ENCODE measurements at regions not wholly inside any gene's neighbourhood (a gene's known extent, or its start where the extent isn't known, plus 50 kb on each side); places are given as distances from the start of the nearest gene placed in this dataset.

DNA sequence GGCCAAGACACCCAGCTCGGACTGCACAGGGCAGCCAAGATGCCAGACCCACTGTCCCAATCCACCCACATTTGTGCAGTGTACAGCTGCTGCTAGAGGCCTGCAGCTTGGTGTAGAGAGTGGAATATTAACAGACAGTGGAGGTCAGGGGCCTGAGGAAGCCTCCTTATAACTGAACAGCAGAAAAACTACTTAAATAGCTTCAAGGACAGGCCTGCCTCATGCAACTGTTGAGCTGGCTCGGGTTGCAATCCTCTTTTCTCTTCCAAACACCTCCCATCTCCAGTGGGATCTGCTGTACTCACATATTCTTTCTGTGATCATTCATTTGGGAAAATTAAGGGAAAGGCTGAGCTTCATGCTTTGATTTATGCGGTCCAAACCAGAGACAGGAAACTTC, 1043.2 kb upstream of the TMEM132C start:
- no peak overlapping the region for H3K4me3 Mint-ChIP-seq
- POLR2A ChIA-PET: no interaction called here
- no peaks in the 10 kb centered on the region for H3K4me1 Mint-ChIP-seq
- no peak for ATAC-seq
- H3K27me3 Mint-ChIP-seq (ENCODE audit: low read depth): peaks cover 5% of the 10 kb centered on the region; the same call in 1 of the 2 replicates
- no peak overlapping the region for H3K27ac Mint-ChIP-seq
- no peak for DNase-seq (ENCODE audit: low spot score)
- peaks cover 62% of the 10 kb centered on the region for H3K36me3 Mint-ChIP-seq
- H3K9me3 Mint-ChIP-seq: peaks cover 88% of the 10 kb centered on the region
- TF ChIP-seq, protein P1, sequence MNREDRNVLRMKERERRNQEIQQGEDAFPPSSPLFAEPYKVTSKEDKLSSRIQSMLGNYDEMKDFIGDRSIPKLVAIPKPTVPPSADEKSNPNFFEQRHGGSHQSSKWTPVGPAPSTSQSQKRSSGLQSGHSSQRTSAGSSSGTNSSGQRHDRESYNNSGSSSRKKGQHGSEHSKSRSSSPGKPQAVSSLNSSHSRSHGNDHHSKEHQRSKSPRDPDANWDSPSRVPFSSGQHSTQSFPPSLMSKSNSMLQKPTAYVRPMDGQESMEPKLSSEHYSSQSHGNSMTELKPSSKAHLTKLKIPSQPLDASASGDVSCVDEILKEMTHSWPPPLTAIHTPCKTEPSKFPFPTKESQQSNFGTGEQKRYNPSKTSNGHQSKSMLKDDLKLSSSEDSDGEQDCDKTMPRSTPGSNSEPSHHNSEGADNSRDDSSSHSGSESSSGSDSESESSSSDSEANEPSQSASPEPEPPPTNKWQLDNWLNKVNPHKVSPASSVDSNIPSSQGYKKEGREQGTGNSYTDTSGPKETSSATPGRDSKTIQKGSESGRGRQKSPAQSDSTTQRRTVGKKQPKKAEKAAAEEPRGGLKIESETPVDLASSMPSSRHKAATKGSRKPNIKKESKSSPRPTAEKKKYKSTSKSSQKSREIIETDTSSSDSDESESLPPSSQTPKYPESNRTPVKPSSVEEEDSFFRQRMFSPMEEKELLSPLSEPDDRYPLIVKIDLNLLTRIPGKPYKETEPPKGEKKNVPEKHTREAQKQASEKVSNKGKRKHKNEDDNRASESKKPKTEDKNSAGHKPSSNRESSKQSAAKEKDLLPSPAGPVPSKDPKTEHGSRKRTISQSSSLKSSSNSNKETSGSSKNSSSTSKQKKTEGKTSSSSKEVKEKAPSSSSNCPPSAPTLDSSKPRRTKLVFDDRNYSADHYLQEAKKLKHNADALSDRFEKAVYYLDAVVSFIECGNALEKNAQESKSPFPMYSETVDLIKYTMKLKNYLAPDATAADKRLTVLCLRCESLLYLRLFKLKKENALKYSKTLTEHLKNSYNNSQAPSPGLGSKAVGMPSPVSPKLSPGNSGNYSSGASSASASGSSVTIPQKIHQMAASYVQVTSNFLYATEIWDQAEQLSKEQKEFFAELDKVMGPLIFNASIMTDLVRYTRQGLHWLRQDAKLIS (CRISPR knock-in tag; IDR thresholded peaks at IDR 0.05; ENCODE audit: borderline replicate concordance): no peak
- TF ChIP-seq, protein P2, sequence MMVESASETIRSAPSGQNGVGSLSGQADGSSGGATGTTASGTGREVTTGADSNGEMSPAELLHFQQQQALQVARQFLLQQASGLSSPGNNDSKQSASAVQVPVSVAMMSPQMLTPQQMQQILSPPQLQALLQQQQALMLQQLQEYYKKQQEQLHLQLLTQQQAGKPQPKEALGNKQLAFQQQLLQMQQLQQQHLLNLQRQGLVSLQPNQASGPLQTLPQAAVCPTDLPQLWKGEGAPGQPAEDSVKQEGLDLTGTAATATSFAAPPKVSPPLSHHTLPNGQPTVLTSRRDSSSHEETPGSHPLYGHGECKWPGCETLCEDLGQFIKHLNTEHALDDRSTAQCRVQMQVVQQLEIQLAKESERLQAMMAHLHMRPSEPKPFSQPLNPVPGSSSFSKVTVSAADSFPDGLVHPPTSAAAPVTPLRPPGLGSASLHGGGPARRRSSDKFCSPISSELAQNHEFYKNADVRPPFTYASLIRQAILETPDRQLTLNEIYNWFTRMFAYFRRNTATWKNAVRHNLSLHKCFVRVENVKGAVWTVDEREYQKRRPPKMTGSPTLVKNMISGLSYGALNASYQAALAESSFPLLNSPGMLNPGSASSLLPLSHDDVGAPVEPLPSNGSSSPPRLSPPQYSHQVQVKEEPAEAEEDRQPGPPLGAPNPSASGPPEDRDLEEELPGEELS (CRISPR knock-in tag; IDR thresholded peaks at IDR 0.05): no peak
- TF ChIP-seq, protein P3, sequence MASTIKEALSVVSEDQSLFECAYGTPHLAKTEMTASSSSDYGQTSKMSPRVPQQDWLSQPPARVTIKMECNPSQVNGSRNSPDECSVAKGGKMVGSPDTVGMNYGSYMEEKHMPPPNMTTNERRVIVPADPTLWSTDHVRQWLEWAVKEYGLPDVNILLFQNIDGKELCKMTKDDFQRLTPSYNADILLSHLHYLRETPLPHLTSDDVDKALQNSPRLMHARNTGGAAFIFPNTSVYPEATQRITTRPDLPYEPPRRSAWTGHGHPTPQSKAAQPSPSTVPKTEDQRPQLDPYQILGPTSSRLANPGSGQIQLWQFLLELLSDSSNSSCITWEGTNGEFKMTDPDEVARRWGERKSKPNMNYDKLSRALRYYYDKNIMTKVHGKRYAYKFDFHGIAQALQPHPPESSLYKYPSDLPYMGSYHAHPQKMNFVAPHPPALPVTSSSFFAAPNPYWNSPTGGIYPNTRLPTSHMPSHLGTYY (CRISPR knock-in tag; IDR thresholded peaks at IDR 0.05): no peak
- TF ChIP-seq GRHL2 (CRISPR knock-in tag; IDR thresholded peaks at IDR 0.05; ENCODE audit: insufficient replicate concordance, severe bottlenecking): no peak
- TF ChIP-seq NR2C2 (CRISPR knock-in tag; IDR thresholded peaks at IDR 0.05): no peak
- no peak for TF ChIP-seq EMX1 (CRISPR knock-in tag; IDR thresholded peaks at IDR 0.05)
- TF ChIP-seq ZNF671 (CRISPR knock-in tag; IDR thresholded peaks at IDR 0.05): no peak
- TF ChIP-seq IRF2 (CRISPR knock-in tag; IDR thresholded peaks at IDR 0.05; ENCODE audit: borderline replicate concordance, low read depth): no peak
- TF ChIP-seq, protein P4, sequence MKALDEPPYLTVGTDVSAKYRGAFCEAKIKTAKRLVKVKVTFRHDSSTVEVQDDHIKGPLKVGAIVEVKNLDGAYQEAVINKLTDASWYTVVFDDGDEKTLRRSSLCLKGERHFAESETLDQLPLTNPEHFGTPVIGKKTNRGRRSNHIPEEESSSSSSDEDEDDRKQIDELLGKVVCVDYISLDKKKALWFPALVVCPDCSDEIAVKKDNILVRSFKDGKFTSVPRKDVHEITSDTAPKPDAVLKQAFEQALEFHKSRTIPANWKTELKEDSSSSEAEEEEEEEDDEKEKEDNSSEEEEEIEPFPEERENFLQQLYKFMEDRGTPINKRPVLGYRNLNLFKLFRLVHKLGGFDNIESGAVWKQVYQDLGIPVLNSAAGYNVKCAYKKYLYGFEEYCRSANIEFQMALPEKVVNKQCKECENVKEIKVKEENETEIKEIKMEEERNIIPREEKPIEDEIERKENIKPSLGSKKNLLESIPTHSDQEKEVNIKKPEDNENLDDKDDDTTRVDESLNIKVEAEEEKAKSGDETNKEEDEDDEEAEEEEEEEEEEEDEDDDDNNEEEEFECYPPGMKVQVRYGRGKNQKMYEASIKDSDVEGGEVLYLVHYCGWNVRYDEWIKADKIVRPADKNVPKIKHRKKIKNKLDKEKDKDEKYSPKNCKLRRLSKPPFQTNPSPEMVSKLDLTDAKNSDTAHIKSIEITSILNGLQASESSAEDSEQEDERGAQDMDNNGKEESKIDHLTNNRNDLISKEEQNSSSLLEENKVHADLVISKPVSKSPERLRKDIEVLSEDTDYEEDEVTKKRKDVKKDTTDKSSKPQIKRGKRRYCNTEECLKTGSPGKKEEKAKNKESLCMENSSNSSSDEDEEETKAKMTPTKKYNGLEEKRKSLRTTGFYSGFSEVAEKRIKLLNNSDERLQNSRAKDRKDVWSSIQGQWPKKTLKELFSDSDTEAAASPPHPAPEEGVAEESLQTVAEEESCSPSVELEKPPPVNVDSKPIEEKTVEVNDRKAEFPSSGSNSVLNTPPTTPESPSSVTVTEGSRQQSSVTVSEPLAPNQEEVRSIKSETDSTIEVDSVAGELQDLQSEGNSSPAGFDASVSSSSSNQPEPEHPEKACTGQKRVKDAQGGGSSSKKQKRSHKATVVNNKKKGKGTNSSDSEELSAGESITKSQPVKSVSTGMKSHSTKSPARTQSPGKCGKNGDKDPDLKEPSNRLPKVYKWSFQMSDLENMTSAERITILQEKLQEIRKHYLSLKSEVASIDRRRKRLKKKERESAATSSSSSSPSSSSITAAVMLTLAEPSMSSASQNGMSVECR (CRISPR knock-in tag; IDR thresholded peaks at IDR 0.05; ENCODE audit: borderline replicate concordance): no peak
- CTCF ChIA-PET: no interaction called here

DNA sequence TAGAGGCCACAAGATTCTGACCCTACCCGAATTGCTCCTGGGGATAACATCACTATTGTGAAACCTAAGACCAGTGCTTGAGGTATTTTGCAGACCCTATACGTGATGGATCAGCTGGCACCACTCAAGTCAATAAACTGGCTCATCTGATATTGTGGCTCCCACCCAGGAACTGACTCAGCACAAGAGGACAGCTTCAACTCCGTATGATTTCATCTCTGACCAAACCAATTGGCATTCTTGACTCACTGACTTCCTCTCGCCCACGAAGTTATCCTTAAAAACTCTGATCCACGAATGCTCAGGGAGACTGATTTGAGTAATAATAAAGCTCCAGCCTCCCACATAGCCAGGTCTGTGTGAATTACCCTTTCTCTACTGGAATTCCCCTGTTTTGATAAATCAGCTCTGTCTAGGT, 1036.1 kb upstream of the TMEM132C start:
- ATAC-seq (no peak), DNase-seq (ENCODE audit: low spot score) (no peak)
- H3K36me3 Mint-ChIP-seq: peaks cover 52% of the 10 kb centered on the region
- H3K27ac Mint-ChIP-seq: no peak overlapping the region
- H3K27me3 Mint-ChIP-seq (ENCODE audit: low read depth): no peaks in the 10 kb centered on the region
- no peaks in the 10 kb centered on the region for H3K4me1 Mint-ChIP-seq
- no peak for TF ChIP-seq NFATC4 (CRISPR knock-in tag; IDR thresholded peaks at IDR 0.05)
- TF ChIP-seq, protein P5, sequence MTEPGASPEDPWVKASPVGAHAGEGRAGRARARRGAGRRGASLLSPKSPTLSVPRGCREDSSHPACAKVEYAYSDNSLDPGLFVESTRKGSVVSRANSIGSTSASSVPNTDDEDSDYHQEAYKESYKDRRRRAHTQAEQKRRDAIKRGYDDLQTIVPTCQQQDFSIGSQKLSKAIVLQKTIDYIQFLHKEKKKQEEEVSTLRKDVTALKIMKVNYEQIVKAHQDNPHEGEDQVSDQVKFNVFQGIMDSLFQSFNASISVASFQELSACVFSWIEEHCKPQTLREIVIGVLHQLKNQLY (CRISPR knock-in tag; IDR thresholded peaks at IDR 0.05): no peak
- no peak for TF ChIP-seq PRRX2 (CRISPR knock-in tag; IDR thresholded peaks at IDR 0.05)
- TF ChIP-seq, protein P6, sequence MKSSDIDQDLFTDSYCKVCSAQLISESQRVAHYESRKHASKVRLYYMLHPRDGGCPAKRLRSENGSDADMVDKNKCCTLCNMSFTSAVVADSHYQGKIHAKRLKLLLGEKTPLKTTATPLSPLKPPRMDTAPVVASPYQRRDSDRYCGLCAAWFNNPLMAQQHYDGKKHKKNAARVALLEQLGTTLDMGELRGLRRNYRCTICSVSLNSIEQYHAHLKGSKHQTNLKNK (CRISPR knock-in tag; IDR thresholded peaks at IDR 0.05): no peak
- no peak for TF ChIP-seq NFYB (CRISPR knock-in tag; conservative IDR thresholded peaks at IDR 0.05; ENCODE audit: low read depth)
- TF ChIP-seq, protein P7, sequence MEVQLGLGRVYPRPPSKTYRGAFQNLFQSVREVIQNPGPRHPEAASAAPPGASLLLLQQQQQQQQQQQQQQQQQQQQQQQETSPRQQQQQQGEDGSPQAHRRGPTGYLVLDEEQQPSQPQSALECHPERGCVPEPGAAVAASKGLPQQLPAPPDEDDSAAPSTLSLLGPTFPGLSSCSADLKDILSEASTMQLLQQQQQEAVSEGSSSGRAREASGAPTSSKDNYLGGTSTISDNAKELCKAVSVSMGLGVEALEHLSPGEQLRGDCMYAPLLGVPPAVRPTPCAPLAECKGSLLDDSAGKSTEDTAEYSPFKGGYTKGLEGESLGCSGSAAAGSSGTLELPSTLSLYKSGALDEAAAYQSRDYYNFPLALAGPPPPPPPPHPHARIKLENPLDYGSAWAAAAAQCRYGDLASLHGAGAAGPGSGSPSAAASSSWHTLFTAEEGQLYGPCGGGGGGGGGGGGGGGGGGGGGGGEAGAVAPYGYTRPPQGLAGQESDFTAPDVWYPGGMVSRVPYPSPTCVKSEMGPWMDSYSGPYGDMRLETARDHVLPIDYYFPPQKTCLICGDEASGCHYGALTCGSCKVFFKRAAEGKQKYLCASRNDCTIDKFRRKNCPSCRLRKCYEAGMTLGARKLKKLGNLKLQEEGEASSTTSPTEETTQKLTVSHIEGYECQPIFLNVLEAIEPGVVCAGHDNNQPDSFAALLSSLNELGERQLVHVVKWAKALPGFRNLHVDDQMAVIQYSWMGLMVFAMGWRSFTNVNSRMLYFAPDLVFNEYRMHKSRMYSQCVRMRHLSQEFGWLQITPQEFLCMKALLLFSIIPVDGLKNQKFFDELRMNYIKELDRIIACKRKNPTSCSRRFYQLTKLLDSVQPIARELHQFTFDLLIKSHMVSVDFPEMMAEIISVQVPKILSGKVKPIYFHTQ (CRISPR knock-in tag; IDR thresholded peaks at IDR 0.05): no peak
- peaks cover 85% of the 10 kb centered on the region for H3K9me3 Mint-ChIP-seq
- ChIA-PET CTCF (no interaction called here), POLR2A (no interaction called here)
- H3K4me3 Mint-ChIP-seq: no peak overlapping the region
